Breast epithelium (tissue), 3 donors: ENCODE measurements at regions not wholly inside any gene's neighbourhood (a gene's known extent, or its start where the extent isn't known, plus 50 kb on each side); places are given as distances from the start of the nearest gene placed in this dataset.

Experiments used
- CTCF ChIP-seq, 3 donors: fragments of 450-650 bp; IDR thresholded peaks; one replicate each; pipeline ENCODE4 v1.5.1; 2016 to 2017; ENCODE audit warnings: antibody characterized with exemption in 3 of 3, mild to moderate bottlenecking in 3 of 3, moderate library complexity in 3 of 3
- POLR2AphosphoS5 ChIP-seq, 3 donors: sonication (generic); formaldehyde crosslinking; IDR thresholded peaks; one replicate each; pipeline ENCODE4 v1.6.1; 2017; ENCODE audit warnings: antibody characterized with exemption in 3 of 3

DNA sequence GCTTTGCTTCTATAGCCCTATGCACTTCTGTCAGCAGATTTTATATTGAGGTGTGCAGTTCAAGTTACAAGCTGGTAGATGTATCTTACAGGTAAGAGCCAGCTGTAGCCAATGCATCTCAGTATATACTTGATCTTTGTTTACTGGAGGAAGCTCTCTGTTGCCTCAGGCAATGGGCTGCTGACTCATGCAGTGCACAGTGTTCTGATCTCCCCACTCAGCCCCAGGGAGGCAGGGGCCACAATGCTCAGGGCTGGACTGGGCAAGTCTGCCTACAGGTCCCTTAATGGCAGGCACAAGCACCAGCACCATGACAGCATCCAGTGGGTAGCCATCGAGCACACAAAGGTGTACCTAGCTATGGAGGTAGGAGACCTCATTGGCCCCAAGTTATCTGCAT is 178.8 kb upstream of the CDH10 start:
- TF ChIP-seq CTCF (IDR thresholded peaks at IDR 0.05) (no peak), POLR2AphosphoS5 (IDR thresholded peaks at IDR 0.05) (no peak)
